ENCODE measurements at regions not wholly inside any gene's neighbourhood (a gene's known extent, or its start where the extent isn't known, plus 50 kb on each side); places are given as distances from the start of the nearest gene placed in this dataset.

DNA sequence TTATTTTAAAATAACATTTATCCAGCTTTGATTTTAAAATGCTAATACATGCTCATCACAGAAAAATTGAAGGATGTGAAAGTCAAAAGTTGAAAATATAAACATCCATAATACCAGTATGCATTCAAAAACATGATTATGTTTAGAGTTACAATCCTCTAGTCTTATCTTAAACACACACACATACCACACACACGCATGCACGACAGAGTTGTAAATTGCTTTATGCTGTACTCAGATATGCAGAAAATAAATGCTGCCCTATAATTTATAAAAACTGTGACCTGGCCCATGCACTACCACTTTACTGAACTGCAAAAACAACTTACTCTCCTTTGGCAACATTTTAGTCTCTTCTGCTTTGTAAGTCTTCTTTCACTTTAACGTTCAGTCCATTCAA is 793.0 kb upstream of the FANCL start:
- Histone ChIP-seq H3K9ac (ENCODE audit: low read length) (no peak overlapping the region), H3K27me3 (replicated peaks in 1 of 4; ENCODE audit: control extremely low read depth in 1 of 4, control insufficient read depth in 3 of 4, insufficient read depth in 4 of 4, low read length in 3 of 4) (no peaks in the 10 kb centered on the region), H4K20me1 (ENCODE audit: control insufficient read depth, insufficient read depth, low read length, poor library complexity, severe bottlenecking) (no peaks in the 10 kb centered on the region), H3K4me3 (ENCODE audit: control extremely low read depth in 1 of 5, extremely low read depth in 1 of 5, insufficient read depth in 1 of 5, low read depth in 2 of 5, low read length in 4 of 5) (no peak overlapping the region), H3K27ac (ENCODE audit: low read length in 2 of 2) (no peak overlapping the region), H3K4me1 (ENCODE audit: control insufficient read depth in 2 of 2, insufficient read depth in 2 of 2, low read length in 2 of 2) (no peaks in the 10 kb centered on the region), H3K4me2 (replicated peaks; ENCODE audit: low read depth, low read length, poor library complexity, severe bottlenecking) (no peak overlapping the region), H3K79me2 (ENCODE audit: control insufficient read depth, insufficient read depth, low read length) (no peaks in the 10 kb centered on the region), H2AFZ (ENCODE audit: insufficient read depth, low read depth, low read length, poor library complexity, severe bottlenecking) (no peak overlapping the region), H3K9me3 (ENCODE audit: control extremely low read depth in 1 of 3, control insufficient read depth in 2 of 3, insufficient read depth in 1 of 3, low read length in 2 of 3) (peaks cover 0 to 2% (median 0%) of the 10 kb centered on the region in 3 donors), H3K36me3 (replicated peaks in 1 of 2; ENCODE audit: control extremely low read depth in 1 of 2, control insufficient read depth in 1 of 2, extremely low read depth in 1 of 2, insufficient read depth in 2 of 2, low read length in 1 of 2) (no peaks in the 10 kb centered on the region)
- ChIA-PET POLR2A (no interaction called here), CTCF (no interaction called here)
- peaks cover 5% of the 10 kb centered on the region for H3K9me3 Mint-ChIP-seq (ENCODE audit: insufficient read depth)
- intact Hi-C loops (cut with micrococcal nuclease): loop anchor here (5.0 kb wide), 1 partner anchor 268 kb away; no protein-coding TSS in a partner anchor
- peaks cover 29% of the 10 kb centered on the region for H3K27me3 Mint-ChIP-seq
- WGBS (ENCODE audit: insufficient coverage): no CpG with 5 or more reads among the region's 3 CpGs
- no peaks in the 10 kb centered on the region for H3K4me1 Mint-ChIP-seq
- no peak overlapping the region for H3K4me3 Mint-ChIP-seq
- no peak overlapping the region for H3K27ac Mint-ChIP-seq
- DNase-seq (no peak), ATAC-seq (ENCODE audit: low read depth) (no peak)
- TF ChIP-seq, protein P1, sequence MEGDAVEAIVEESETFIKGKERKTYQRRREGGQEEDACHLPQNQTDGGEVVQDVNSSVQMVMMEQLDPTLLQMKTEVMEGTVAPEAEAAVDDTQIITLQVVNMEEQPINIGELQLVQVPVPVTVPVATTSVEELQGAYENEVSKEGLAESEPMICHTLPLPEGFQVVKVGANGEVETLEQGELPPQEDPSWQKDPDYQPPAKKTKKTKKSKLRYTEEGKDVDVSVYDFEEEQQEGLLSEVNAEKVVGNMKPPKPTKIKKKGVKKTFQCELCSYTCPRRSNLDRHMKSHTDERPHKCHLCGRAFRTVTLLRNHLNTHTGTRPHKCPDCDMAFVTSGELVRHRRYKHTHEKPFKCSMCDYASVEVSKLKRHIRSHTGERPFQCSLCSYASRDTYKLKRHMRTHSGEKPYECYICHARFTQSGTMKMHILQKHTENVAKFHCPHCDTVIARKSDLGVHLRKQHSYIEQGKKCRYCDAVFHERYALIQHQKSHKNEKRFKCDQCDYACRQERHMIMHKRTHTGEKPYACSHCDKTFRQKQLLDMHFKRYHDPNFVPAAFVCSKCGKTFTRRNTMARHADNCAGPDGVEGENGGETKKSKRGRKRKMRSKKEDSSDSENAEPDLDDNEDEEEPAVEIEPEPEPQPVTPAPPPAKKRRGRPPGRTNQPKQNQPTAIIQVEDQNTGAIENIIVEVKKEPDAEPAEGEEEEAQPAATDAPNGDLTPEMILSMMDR (IDR thresholded peaks at IDR 0.05): no peak
- no peak for TF ChIP-seq EZH2 (IDR thresholded peaks at IDR 0.05; ENCODE audit: borderline replicate concordance, insufficient read depth, low read depth, low read length, poor library complexity, severe bottlenecking)

DNA sequence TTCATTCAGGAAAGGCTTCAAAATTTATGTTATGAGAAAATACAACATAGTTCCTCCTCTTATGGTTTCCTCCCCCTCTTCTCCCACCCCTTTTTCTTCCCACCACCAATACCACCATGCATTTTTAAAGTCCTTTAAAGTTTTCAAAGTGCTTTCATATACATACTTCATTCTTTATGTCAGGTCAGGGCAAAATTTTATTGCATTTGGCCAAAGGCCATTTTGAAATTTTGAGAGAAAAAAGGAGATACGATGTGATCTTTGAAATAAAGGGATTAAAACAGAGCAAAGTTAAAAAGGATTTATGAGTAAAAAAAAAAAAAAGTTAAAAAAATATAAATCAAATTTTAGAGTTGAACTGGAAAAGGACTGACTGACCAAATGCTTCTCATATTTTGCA is 792.5 kb upstream of the FANCL start:
- H3K4me3 Mint-ChIP-seq: no peak overlapping the region
- no peak overlapping the region for H3K9ac ChIP-seq (ENCODE audit: low read length)
- CTCF ChIA-PET: no interaction called here
- H3K27ac ChIP-seq (ENCODE audit: low read length in 2 of 2): no peak overlapping the region
- H3K27ac Mint-ChIP-seq: no peak overlapping the region
- no peak overlapping the region for H3K4me2 ChIP-seq (replicated peaks; ENCODE audit: low read depth, low read length, poor library complexity, severe bottlenecking)
- no peaks in the 10 kb centered on the region for H3K4me1 ChIP-seq (ENCODE audit: control insufficient read depth in 2 of 2, insufficient read depth in 2 of 2, low read length in 2 of 2)
- intact Hi-C loops (cut with micrococcal nuclease): loop anchor here (5.0 kb wide), 1 partner anchor 269 kb away; no protein-coding TSS in a partner anchor
- POLR2A ChIA-PET: no interaction called here
- H3K9me3 Mint-ChIP-seq (ENCODE audit: insufficient read depth): peaks cover 5% of the 10 kb centered on the region
- H3K4me3 ChIP-seq (ENCODE audit: control extremely low read depth in 1 of 5, extremely low read depth in 1 of 5, insufficient read depth in 1 of 5, low read depth in 2 of 5, low read length in 4 of 5): no peak overlapping the region
- no peak for TF ChIP-seq EZH2 (IDR thresholded peaks at IDR 0.05; ENCODE audit: borderline replicate concordance, insufficient read depth, low read depth, low read length, poor library complexity, severe bottlenecking)
- TF ChIP-seq, protein P1 (IDR thresholded peaks at IDR 0.05): no peak
- H3K79me2 ChIP-seq (ENCODE audit: control insufficient read depth, insufficient read depth, low read length): no peaks in the 10 kb centered on the region
- no peak overlapping the region for H2AFZ ChIP-seq (ENCODE audit: insufficient read depth, low read depth, low read length, poor library complexity, severe bottlenecking)
- DNase-seq: no peak
- no CpG with 5 or more reads among the region's 1 CpG for WGBS (ENCODE audit: insufficient coverage)
- H3K27me3 ChIP-seq (replicated peaks in 1 of 4; ENCODE audit: control extremely low read depth in 1 of 4, control insufficient read depth in 3 of 4, insufficient read depth in 4 of 4, low read length in 3 of 4): no peaks in the 10 kb centered on the region
- peaks cover 0 to 2% (median 0%) of the 10 kb centered on the region in 3 donors for H3K9me3 ChIP-seq (ENCODE audit: control extremely low read depth in 1 of 3, control insufficient read depth in 2 of 3, insufficient read depth in 1 of 3, low read length in 2 of 3)
- no peaks in the 10 kb centered on the region for H3K36me3 ChIP-seq (replicated peaks in 1 of 2; ENCODE audit: control extremely low read depth in 1 of 2, control insufficient read depth in 1 of 2, extremely low read depth in 1 of 2, insufficient read depth in 2 of 2, low read length in 1 of 2)
- H3K4me1 Mint-ChIP-seq: no peaks in the 10 kb centered on the region
- H3K27me3 Mint-ChIP-seq: peaks cover 29% of the 10 kb centered on the region
- no peaks in the 10 kb centered on the region for H4K20me1 ChIP-seq (ENCODE audit: control insufficient read depth, insufficient read depth, low read length, poor library complexity, severe bottlenecking)
- no peak for ATAC-seq (ENCODE audit: low read depth)
